ENCODE measurements at regions not wholly inside any gene's neighbourhood (a gene's known extent, or its start where the extent isn't known, plus 50 kb on each side); places are given as distances from the start of the nearest gene placed in this dataset.

DNA sequence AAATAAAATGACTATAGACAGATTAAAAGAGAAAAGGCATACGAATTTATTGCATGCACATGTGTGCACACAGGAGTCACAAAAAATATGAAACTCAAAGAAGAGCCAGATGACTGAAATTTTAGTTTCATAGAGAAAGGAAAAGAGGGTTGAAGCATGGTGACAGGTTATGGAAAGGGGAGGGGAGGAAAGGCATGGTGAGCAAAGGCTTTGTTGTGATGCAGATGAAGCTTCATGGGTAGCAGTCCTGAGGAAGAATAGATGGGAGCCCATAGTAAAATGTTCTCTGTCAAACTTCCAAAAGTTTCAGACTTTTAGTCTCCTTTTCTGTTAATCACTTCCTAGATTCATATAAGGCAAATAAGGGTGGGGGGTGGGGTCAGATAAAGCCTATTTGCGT lies 612.7 kb upstream of the ATP2B1 start:
- no peak for DNase-seq

DNA sequence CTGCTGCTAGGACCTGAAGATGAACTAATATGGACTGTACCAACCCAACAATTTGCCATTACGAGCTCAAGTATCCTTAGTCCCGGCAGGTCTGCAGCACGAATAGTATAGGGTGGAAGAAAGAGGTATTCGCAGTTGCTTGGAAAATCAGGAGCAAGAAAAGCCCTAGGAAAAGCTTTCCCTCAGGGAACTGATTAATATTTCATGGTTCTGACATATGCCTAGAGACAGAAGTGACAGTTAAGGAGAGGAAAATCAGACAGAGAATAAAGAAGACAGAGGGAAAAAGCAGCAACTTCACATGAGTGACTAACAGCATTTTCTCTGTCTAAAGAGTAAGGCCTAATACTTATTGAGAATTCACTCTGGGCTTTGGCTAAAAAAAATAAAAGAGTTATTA lies 602.9 kb upstream of the ATP2B1 start:
- DNase-seq, result no peak

DNA sequence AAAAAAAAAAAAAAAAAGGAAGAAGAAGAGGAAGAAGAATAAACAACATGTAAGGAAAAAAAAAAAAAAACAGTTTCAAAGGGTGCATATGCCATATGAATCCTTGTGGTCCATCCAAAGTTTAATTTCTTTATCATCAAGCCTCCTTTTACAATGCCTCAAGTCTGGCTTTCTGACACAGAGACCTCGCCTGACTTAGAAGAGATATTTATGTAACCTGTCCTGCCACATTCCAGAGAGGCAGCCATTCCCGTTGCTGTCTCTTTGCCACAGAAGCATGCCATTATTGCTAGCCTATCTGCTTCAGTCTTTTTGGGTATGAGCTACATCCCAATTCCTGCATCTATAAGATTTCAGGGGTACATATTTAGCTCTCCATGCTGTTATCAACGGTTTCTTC lies 596.7 kb upstream of the ATP2B1 start:
- DNase-seq, result no peak

DNA sequence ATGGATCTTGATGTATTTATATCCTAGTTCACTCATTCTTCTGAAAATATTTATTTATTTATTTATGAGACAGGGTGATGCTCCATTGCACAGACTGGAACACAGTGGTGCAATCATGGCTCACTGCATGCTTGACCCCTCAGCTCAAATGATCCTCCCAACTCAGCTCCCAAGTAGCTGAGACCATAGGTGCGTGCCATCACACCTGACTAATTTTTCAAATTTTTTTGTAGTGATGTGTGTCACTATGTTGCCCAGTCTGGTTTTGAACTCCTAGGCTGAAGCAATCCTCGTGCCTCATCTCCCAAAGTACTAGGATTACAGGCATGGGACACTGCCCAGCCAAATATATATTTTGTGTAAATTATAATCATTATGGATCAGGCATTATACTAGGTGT lies 595.6 kb upstream of the ATP2B1 start:
- no peak for DNase-seq

DNA sequence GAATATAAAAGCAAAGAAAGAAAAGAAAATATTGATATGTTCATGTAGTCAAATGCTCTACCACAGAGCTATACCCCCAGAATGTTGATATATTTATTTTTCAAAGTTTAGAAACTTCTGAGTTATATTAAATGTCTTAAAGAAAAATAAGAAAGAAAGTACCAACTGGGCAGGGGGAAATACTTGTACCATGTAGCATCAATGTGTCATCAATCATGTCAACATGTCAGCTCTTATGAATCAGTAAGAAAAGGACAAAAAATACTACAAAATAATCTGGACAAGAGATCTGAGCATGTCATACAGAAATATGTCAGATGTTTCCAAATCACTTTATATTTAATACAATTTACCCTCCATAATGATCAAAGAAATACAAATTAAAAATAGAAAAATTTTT lies 595.1 kb upstream of the ATP2B1 start:
- no peak for DNase-seq

DNA sequence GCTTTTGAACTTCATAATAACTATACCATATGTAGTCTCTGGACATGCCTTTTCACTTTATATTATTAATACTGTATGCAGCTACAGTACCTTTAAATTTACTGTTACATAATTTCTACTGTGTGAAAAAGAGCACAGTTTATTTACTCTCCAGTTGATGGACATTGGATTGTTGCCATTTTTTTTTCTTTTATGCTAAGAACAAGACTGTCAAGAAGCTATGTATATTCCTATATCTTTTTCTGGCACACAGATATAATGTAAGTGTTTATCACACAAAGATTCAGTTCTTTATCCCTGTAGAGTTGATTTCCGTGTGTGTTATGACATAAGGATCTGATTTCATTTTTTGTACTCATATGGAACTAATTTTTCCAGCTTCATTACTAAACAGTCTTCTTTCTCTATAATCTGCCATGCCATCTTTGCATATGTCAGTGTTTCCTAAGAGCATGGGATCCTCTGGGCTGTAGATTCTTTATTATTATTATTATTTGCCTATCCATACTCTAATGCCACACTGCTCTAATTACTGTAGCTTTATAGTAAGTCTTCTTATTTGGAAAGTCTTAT lies 593.0 kb upstream of the ATP2B1 start:
- no peak for DNase-seq

DNA sequence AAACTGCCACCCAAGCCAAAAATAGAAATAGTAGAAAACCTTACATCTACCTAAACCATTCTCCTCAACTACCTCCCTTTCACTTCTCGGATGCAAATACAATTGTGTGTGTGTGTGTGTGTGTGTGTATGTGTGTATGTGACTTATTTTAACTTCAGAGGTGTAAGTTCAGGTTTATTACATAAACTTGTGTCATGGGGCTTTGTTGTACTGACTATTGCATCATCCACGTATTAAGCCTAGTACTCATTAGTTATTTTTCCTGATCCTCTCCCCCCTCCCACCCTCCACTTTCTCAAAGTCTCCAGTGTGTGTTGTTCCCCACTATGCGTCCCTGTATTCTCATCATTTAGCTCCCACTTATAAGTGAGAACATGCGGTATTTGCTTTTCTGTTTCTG lies 592.5 kb upstream of the ATP2B1 start:
- DNase-seq, result no peak

DNA sequence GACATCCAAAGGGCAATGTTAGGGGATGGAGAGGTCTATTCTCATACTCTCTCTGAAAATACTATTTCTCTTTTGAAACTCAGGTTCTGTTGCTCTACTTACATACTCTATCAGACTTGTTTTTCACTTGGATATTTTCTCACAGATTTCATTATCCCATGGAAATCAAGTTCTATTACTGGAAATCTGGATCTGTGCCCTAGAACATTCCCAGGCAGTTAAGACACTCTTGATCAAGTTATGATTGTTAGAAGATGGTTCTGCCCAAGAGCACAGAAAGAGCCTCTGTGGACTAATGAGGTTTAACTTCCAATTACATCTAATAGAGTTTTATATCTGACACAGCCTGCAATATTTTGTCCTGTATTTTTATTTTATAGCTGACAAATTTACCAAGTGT lies 591.0 kb upstream of the ATP2B1 start:
- DNase-seq, result no peak

DNA sequence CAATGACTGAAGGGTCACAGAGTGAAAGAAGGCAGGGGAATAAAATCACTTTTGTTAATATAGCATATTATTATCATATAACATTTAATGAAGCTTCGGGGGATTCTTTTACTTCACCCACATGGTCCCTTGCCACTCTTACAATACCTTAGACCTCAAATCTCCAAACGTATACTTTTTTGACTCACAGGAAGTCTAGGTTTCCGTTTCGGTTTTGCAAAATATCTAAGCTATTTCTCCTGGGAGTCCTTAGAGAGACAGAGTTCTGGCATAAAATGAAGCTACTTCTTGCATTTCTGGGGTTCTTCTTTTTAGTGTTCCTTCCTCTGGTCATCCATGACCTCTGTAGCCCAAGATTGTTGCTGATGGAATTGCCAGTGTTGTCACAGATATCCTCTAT lies 590.5 kb upstream of the ATP2B1 start:
- no peak for DNase-seq

DNA sequence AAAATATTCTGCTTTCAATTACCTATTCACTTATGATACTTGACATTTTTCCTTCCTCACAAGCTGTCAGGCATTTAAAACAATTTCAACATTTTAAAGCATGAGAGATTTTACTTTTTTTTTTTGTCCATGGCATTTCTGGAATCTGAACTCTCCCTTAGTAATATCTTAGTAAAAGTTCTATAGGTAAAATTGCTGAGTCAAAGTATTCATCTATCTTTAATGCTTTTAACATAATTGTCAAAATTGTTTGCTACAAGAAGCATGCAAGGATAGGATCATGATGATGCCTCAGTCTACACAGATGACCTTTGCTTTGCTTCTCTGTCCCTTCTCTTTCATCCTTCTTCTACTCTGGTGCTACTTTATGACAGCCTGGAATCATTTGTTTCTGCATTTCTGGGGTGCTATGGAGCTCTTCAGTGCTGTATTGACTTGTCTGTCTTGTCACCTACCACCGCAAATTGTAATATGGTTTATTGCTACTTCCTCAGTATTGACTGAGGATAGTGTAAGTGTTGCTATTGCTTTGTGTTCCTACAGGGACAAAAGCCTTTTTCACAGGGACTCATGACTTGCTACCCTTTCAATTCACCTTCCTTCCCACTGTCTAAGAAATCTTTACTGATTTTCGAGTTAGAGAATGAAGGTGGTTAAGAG lies 589.8 kb upstream of the ATP2B1 start:
- DNase-seq, result no peak

DNA sequence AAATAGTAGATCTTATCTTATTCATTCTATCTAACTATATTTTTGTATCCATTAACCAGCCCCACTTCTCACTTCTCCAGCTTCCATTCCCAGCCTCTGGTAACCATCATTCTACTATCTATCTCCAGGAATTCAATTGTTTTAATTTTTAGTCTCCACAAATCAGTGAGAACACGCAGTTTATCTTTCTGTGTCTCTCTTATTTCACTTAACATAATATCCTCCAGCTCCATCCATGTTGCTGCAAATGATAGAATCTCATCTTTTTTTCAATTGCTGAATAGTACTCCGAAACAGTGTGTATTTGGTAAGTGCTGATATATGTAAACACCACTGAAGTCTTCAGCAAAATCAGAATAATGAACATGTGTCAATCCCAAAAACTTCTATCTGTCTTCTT lies 587.2 kb upstream of the ATP2B1 start:
- no peak for DNase-seq

DNA sequence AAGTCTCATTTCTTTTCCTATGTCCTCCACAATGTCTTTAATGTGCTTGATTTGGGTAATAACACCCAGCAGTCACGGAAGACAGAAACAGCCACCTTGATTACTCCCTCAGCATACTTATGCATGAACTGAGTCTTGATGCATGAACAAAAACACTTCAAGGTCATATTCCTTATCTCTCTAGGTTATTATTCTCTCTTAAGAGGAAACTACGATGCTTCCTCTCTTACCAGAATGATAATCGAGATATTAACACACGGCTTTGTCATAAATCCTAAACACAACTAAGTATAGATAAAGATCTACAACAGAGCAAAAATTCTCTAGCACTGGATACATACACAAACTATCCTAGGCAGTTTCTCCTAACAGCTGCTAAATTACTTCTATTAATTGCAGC lies 583.5 kb upstream of the ATP2B1 start:
- no peak for DNase-seq

DNA sequence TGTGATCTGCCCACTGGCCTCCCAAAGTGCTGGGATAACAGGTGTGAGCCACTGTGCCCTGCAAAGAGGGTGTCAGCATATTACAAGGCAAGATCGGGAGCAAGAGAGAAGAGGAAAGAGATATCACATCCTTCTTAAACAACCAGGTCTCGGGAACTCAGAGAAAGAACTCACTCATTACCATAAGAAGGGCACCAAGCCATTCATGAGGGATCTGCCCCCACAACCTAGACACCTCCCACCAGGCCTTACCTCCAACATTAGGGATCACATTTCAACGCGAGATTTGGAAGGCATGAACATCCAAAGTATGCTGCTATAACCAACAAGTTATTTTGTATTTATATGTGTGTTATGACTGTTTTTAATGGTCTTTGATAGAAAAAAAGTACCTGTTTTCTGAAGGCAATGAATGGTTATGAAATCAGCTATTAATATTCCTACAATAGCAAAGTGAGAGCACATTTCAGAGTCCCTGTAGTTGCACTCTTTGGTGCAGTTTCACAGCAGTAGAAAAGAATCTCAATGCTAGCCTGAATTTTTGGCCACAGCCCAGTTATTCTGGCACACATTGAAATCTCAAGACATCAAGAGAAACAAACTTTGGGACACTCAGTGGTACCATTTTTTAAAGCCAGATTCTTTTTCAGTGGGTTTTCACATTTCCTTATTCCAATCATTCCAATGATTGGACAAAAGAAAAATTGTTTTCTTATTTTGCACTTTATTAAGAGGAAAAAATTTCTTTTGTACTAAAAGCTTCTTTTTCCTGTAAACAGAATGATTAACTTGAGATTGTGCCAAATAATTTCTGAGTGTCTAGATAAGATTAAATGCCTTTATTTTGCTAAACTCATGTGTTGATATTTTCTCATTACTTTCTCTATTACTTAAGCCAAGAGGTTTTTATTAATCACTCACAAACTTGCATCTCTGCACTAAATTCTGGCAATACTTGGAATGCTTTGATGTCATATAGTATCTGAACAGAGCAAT lies 582.6 kb upstream of the ATP2B1 start:
- no peak for DNase-seq

DNA sequence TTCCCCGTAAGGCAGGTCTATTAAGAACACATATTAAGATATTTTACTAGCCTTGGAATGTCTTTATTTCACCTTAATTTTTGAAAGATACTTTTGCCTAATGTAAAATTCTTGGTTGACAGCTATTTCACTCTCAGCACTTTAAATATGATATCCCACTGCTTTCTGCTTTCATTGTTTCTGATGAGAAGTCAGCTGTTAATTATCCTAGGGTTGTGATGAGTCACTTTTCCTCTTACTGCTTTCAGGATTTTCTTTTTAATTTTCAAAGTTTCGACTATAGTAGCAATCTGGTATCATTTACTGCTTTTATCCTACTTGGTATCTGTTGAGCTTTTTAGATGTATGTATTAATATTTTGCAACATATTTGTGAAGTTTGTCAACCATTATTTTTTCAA lies 578.9 kb upstream of the ATP2B1 start:
- DNase-seq, result no peak

DNA sequence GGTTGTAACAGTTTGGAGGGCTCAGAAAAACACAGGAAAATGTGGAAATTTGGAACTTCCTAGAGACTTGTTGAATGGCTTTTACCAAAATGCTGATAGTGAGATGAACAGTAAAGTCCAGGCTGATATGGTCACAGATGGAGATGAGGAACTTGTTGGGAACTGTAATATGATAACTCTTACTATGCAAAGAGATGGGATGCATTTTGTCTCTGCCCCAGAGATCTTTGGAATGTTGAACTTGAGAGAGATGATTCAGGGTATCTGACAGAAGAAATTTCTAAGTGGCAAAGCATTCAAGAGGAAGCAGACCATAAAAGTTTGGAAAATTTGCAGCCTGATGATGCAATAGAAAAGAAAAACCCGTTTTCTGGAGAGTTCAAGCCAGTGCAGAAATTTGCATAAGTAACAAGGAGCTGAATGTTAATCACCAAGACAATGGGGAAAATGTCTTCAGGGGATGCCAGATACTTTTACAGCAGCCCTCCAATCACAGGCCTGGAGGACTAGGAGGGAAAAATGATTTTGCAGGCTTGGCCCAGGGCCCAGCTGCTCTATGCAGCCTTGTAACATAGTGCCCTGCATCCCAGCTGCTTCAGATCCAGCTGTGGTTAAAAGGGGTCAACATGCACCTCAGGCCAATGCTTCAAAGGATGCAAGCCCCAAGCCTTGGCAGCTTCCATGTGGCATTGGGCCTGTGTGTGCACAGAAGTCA lies 572.7 kb upstream of the ATP2B1 start:
- no peak for DNase-seq

DNA sequence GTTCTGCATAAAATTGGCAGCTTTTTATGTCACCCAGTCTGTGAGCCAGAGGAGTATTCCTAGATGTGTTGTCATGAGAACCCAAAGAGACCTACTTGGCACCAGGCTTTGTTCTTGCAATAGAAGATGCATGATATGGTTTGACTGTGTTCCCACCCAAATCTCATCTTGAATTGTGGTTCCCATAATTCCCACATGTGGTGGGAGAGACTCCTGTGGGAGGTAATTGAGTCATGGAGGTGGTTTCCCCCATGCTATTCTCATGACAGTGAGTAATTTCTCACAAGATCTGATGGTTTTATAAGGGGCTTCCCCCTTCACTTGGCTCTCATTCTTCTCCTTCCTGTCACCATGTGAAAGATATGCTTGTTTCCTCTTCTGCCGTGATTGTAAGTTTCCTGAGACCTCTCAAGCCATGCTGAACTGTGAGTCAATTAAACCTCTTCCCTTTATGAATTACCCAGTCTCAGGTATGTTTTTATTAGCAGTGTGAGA lies 572.0 kb upstream of the ATP2B1 start:
- DNase-seq, result no peak

DNA sequence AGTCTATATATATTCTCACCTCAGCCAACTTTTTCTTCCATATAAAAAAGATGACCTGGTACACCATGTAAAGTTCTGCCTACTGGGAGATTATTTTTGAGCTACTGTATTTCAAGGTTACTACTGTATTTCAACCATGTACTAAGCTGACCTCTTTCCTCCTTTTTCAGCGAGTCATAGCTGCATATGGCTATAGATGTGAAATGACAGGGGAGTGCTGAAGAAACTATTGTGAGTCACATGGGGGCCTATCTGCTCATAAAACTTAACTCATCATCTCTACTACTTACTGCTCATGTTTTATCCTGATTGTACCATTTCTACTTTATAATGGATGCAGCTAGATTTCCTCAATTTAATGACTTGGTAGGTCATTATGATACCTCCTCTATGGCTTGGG lies 571.4 kb upstream of the ATP2B1 start:
- no peak for DNase-seq

DNA sequence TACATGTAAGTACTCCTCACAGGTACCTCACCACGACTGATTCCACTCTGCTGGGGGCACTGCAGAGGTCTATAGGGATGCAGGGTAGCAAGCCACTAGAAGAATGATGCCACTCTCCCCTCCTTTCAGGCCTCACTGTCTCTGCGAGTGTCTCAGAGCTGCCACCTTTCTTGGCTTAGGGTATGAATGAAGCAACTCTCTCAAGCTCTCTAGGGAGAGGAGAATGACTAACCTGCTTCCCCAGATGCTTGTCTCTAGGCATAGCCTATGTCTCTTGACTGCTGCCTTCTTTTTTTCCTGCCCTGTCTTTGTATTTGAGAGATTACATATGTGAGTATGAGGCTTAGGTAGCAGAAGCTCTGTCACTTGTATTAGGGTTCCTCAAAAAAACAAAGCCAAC lies 566.5 kb upstream of the ATP2B1 start:
- no peak for DNase-seq

DNA sequence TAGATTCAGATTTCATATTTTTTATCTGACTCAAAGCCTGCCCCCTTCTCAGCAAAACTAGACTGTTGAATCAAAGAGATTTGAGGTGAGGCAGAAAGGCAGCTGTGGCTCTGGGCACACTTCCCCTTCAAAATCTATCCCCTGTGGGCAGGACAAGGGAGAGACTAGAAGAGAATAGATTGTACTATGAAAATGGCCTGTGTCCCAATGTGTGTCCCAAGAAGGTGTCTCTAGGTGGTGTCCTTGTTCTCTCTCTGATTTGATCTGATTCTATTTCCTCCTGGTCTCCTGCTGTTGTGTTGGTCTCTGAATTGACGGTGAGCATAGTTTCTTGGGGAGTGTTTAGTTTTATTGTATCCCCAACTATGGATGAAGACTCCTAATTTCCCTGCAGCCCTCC lies 565.8 kb upstream of the ATP2B1 start:
- no peak for DNase-seq

DNA sequence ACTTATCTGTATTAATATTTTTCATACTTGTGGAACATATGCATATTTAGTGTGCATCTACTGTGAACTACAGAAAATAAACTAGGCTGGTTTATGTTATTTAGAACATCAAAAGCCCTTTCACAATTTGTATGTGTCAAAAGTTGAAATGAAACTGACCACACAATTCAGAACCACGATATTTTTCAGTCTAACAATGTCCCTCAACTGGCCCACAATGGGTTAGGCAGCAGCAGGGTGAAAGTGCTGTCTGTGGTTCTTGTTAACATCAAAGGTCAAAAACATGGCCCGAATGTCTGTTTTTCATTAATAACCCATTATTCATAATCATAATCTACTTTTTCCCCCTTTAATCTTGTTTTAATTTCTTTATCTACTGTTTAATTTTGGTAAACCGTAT lies 559.9 kb upstream of the ATP2B1 start:
- no peak for DNase-seq

DNA sequence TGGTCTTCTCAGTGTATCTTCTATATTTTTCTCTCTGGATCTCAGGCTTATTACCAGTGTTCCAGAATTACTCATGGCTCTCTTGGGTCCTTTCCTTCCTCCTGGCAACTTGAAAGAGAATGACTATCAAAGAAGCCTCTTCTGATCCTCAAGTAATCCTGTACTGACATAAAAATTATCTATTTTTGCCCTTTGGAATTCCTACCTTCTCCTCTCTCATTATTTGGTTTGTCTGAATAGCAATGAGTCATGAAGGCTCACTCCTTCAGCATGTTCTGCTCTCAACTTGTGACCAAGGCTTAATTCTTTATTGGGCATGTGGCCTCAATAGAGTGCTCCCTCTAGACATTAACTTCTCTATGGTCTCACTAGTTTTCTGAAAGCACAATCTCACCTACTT lies 553.6 kb upstream of the ATP2B1 start:
- no peak for DNase-seq

DNA sequence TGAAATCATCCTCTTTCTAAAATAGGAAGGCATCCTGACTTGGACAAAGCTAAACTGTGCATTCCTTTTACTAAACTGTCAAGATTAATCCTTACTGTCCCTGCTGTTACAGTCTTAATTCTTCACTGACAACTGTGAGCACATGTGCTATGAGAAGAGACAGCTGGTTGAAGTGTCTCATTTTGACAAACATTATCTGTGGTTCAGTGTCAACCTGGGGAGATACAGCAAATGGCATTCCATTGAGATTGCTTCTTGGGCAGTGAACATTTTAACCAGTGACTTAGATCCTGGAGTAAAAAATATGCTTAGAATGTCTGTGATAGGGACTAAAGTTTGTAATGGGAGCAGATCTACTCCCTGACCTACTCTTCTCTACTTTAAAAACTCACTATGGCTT lies 552.6 kb upstream of the ATP2B1 start:
- DNase-seq, result no peak
